Brain microvascular endothelial cell (primary cell): ENCODE measurements at regions not wholly inside any gene's neighbourhood (a gene's known extent, or its start where the extent isn't known, plus 50 kb on each side); places are given as distances from the start of the nearest gene placed in this dataset.
A peak's percentile ranks its signal among the peaks of the same experiment; 100 is the strongest.

ENCODE experiments used
- DNase-seq: peaks from one replicate; pipeline ENCODE4 v3.0.0-alpha.2; 2020
- H3K27ac ChIP-seq: fragments of 250-450 bp; sonication (Bioruptor Pico); 2 replicates; pipeline ENCODE4 v1.5.1; 2020; ENCODE audit warnings: mild to moderate bottlenecking, moderate library complexity
- H3K27me3 ChIP-seq: fragments of 250-450 bp; sonication (Bioruptor Pico); replicated peaks from 2 replicates; pipeline ENCODE4 v1.5.1; 2020; ENCODE audit warnings: mild to moderate bottlenecking
- H3K36me3 ChIP-seq: fragments of 250-450 bp; sonication (Bioruptor Pico); replicated peaks from 2 replicates; pipeline ENCODE4 v1.5.1; 2020; ENCODE audit warnings: mild to moderate bottlenecking
- H3K4me3 ChIP-seq: 2 replicates; pipeline ENCODE4 v1.5.1; 2011; ENCODE audit warnings: low read depth, mild to moderate bottlenecking, control low read depth, low read length, moderate library complexity
- CTCF ChIP-seq: IDR thresholded peaks from 2 replicates; pipeline ENCODE4 v1.5.1; 2011; ENCODE audit warnings: low read depth, mild to moderate bottlenecking, moderate library complexity, low read length, control low read depth, inconsistent platforms; ENCODE audit errors: missing control alignments
- in situ Hi-C: cut with HindIII; loops from 2 replicates; pipeline ENCODE4 v1.10.0; 2017; ENCODE audit warnings: low sequenced_read_pairs, low pct_ligation_motif_present

DNA sequence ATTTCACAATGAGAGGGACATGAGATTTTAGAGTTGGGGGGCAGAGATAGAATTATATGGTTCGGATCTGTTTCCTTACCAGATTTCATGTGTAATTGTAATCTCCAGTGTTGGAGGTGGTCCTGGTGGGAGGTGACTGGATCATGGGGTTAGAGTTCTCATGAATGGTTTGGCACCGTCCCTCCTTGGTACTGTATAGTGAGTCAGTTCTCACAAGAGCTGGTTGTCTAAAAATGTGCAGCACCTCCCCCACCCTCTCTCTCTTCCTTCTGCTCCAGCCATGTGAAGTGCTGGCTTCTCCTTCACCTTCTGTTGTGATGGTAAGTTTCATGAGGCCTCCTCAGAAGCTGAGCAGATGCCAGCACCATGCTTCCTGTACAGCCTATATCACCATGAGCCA lies 138.1 kb downstream of the SCG2 start:
- H3K27ac ChIP-seq, result no peak overlapping the region
- no peaks in the 10 kb centered on the region for H3K36me3 ChIP-seq
- H3K4me3 ChIP-seq, result no peak overlapping the region
- DNase-seq, result peak; percentile 45
- in situ Hi-C loops, result loop anchor here (25.0 kb wide), 1 partner anchor 148 kb away; the partner anchor contains the start of gene SCG2
- H3K27me3 ChIP-seq, result no peaks in the 10 kb centered on the region
- no peak for TF ChIP-seq CTCF

DNA sequence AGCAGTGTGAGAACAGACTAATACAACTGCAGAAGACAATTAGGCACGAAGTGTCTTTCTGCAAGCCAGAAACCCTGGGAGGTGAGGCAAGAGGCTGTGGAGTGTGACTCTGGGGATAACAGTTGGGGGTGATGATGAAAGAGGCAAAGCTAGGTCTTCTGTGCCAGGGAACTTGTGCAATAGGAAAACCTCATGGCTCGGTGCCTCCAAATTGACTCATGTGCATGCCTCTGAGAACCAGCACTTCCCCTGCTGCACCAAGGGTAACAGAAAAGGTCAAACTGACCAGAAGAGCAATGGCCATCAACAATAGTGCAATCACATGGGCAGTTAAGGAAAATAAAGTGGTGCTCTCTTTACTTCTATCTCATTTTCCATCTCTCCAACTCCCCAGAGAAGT lies 136.4 kb downstream of the SCG2 start:
- Histone ChIP-seq H3K27ac (peak overlapping the region; percentile 81), H3K36me3 (no peaks in the 10 kb centered on the region), H3K27me3 (no peaks in the 10 kb centered on the region), H3K4me3 (no peak overlapping the region)
- no peak for TF ChIP-seq CTCF
- in situ Hi-C loops, result loop anchor here (25.0 kb wide), 1 partner anchor 147 kb away; the partner anchor contains the start of gene SCG2
- DNase-seq, result peak; percentile 96

GRCh38 chr2:223467196-223467595 lies 135.0 kb downstream of the SCG2 start:
- Histone ChIP-seq H3K27ac (no peak overlapping the region), H3K36me3 (no peaks in the 10 kb centered on the region), H3K4me3 (no peak overlapping the region), H3K27me3 (no peaks in the 10 kb centered on the region)
- TF ChIP-seq CTCF, result no peak
- in situ Hi-C loops, result loop anchor here (25.0 kb wide), 1 partner anchor 145 kb away; the partner anchor contains the start of gene SCG2
- no peak for DNase-seq

DNA sequence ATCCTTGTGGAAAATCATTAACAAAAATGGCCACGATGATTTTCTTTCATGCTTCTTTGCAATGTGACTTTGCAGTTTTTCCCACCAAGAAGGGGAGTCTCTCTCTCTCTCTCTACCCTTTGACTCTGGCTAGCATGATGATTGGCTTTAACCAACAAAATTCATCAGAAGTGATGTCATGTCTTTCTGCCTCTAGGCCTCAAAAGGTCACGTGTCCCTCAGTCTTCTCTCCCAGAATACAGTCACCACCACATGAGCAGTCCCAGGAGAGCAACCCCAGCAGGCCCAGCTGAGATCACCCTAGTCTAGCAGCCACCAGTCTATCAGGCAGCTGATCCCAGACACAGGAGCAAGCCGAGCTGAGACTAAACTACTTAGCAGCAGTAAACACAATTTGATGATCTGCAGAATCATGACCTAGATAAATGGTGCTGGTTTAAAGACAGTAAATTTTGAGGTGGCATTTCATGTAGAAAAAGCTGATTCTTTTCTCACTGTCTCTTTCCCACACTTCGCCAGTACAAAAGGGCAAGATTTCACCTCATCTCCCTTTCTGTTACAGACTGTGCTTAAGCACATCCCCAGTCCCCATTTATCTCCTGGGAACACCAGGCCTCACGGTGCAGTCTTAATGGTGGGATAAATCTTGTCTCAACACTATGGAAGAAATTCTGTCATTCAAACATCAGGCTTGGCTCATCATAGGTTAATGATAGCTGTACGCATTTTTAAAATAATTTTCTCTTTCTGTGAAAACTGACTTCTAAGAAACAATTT lies 132.7 kb downstream of the SCG2 start:
- TF ChIP-seq CTCF, result no peak
- H3K27ac ChIP-seq, result peak overlapping the region; percentile 95
- in situ Hi-C loops, result loop anchor here (25.0 kb wide), 1 partner anchor 143 kb away; the partner anchor contains the start of gene SCG2
- no peaks in the 10 kb centered on the region for H3K36me3 ChIP-seq
- DNase-seq, result peak; percentile 99
- no peak overlapping the region for H3K4me3 ChIP-seq
- H3K27me3 ChIP-seq, result no peaks in the 10 kb centered on the region

GRCh38 chr2:223470602-223471001 lies 131.6 kb downstream of the SCG2 start:
- no peak for TF ChIP-seq CTCF
- Histone ChIP-seq H3K27ac (peak overlapping the region; percentile 95), H3K27me3 (no peaks in the 10 kb centered on the region), H3K36me3 (no peaks in the 10 kb centered on the region), H3K4me3 (no peak overlapping the region)
- no peak for DNase-seq
- in situ Hi-C loops, result loop anchor here (25.0 kb wide), 1 partner anchor 142 kb away; the partner anchor contains the start of gene SCG2
